ENCODE measurements at regions not wholly inside any gene's neighbourhood (a gene's known extent, or its start where the extent isn't known, plus 50 kb on each side); places are given as distances from the start of the nearest gene placed in this dataset.

- DNase-seq (ENCODE audit: low read depth in 1 of 2, low spot score in 1 of 2): no peak
- Histone ChIP-seq H3K27me3 (ENCODE audit: insufficient read depth, poor library complexity, severe bottlenecking) (no peaks in the 10 kb centered on the region), H3K27ac (replicated peaks) (no peak overlapping the region), H3K4me3 (replicated peaks; ENCODE audit: insufficient read depth, low read length) (no peak overlapping the region)
- TF ChIP-seq GABPA (IDR thresholded peaks at IDR 0.05; ENCODE audit: low read depth) (no peak), SPI1 (IDR thresholded peaks at IDR 0.05; ENCODE audit: borderline replicate concordance, low read depth) (no peak), CTCF (IDR thresholded peaks at IDR 0.05; ENCODE audit: insufficient read depth, low read length) (no peak), POLR2AphosphoS5 (IDR thresholded peaks at IDR 0.05; ENCODE audit: low read depth) (no peak), REST (IDR thresholded peaks at IDR 0.05; ENCODE audit: insufficient replicate concordance, low read depth) (no peak)
Observed at GRCh38 chr7:94265456-94265855, 129.2 kb upstream of the COL1A2 start.

- no peak overlapping the region for H3K4me3 ChIP-seq (replicated peaks; ENCODE audit: insufficient read depth, low read length)
- no peak for TF ChIP-seq REST (IDR thresholded peaks at IDR 0.05; ENCODE audit: insufficient replicate concordance, low read depth)
- no peak for DNase-seq (ENCODE audit: low read depth in 1 of 2, low spot score in 1 of 2)
- no peaks in the 10 kb centered on the region for H3K27me3 ChIP-seq (ENCODE audit: insufficient read depth, poor library complexity, severe bottlenecking)
- no peak overlapping the region for H3K27ac ChIP-seq (replicated peaks)
Observed at GRCh38 chr7:94266238-94266644, 128.5 kb upstream of the COL1A2 start.

- H3K27me3 ChIP-seq (ENCODE audit: insufficient read depth, poor library complexity, severe bottlenecking): no peaks in the 10 kb centered on the region
- no peak overlapping the region for H3K4me3 ChIP-seq (replicated peaks; ENCODE audit: insufficient read depth, low read length)
- TF ChIP-seq SPI1 (IDR thresholded peaks at IDR 0.05; ENCODE audit: borderline replicate concordance, low read depth): no peak
- TF ChIP-seq CTCF (IDR thresholded peaks at IDR 0.05; ENCODE audit: insufficient read depth, low read length): no peak
- DNase-seq (ENCODE audit: low read depth in 1 of 2, low spot score in 1 of 2): no peak
- H3K27ac ChIP-seq (replicated peaks): no peak overlapping the region
Observed at GRCh38 chr7:94270772-94271171, 123.9 kb upstream of the COL1A2 start.

GRCh38 chr7:94272821-94273583 lies 121.7 kb upstream of the COL1A2 start:
- TF ChIP-seq SPI1 (IDR thresholded peaks at IDR 0.05; ENCODE audit: borderline replicate concordance, low read depth) (no peak), REST (IDR thresholded peaks at IDR 0.05; ENCODE audit: insufficient replicate concordance, low read depth) (no peak), GABPA (IDR thresholded peaks at IDR 0.05; ENCODE audit: low read depth) (no peak), CTCF (IDR thresholded peaks at IDR 0.05; ENCODE audit: insufficient read depth, low read length) (no peak), POLR2AphosphoS5 (IDR thresholded peaks at IDR 0.05; ENCODE audit: low read depth) (no peak)
- no peak for DNase-seq (ENCODE audit: low read depth in 1 of 2, low spot score in 1 of 2)
- no peaks in the 10 kb centered on the region for H3K27me3 ChIP-seq (ENCODE audit: insufficient read depth, poor library complexity, severe bottlenecking)
- H3K27ac ChIP-seq (replicated peaks): no peak overlapping the region
- H3K4me3 ChIP-seq (replicated peaks; ENCODE audit: insufficient read depth, low read length): no peak overlapping the region
